GM21786 (cell line): ENCODE measurements at regions not wholly inside any gene's neighbourhood (a gene's known extent, or its start where the extent isn't known, plus 50 kb on each side); places are given as distances from the start of the nearest gene placed in this dataset.
"Not testable (repeated sequence)": the region's sequence is repeated elsewhere in the genome, so short reads cannot be mapped to it uniquely, and the experiment has no call there.

Source experiments
- ATAC-seq: cut with Tn5 transposase; IDR thresholded peaks from one replicate; pipeline ENCODE4 v1.9.1; 2021; ENCODE audit not compliant: unreplicated experiment

GRCh38 chr2:34519659-34520058 is 920.6 kb upstream of the FAM98A start:
- ATAC-seq, result no peak

- no peak for ATAC-seq
Observed at GRCh38 chr2:34498561-34498960, 899.5 kb upstream of the FAM98A start.

DNA sequence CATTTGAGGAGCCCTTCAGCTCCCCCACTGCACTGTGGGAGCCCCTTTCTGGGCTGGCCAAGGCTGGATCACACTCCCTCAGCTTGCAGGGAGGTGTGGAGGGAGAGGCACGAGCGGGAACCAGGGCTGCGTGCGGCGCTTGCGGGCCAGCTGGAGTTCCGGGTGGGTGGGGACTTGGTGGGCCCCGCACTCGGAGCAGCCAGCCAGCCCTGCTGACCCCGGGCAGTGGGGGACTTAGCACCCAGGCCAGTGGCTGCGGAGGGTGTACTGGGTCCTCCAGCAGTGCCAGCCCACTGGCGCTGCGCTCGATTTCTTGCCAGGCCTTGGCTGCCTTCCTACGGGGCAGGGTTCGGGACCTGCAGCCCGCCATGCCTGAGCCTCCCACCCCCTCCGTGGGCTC is 895.1 kb upstream of the FAM98A start:
- not testable (repeated sequence) for ATAC-seq

DNA sequence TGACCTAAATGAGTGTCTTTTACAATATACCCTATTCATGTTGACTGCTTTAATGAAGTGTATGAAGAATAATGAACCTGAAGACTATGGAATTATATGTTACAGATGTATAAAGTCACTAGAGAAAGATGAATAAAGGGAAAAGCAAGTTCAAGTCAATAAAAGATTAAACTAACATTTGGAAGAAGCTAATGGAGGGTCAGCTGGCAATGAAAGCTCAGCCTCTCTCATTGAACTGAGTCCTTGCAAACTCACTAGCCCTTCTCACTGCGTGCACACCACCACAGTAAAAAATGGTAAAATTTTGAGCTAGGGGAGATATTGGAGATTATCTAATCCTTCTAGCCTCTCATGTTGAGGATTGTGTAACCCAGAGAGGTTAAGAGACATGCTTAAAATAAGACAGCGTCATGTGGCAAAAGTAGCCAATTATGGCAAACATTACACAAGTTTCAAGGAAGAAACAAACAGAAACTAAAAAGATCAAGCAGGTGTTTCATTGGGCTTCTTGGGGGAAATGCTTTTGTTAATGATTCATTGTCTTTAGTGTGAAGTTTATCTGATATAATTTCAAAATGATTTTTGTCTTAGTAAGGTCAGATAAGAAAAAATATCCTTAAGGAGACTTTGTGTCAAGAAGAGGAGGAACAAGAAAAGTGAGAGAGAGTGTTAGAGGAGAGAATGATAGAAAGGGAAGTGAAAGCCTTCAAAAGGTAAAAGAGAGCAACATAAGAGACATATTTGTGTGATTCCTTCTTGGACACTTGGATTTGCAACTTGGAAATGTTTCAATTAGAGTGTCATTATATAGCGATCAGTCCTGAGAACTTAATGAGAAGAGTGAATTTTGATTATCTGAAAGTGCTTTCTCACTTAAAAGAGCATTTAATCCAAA is 893.7 kb upstream of the FAM98A start:
- peak; percentile 55 for ATAC-seq

DNA sequence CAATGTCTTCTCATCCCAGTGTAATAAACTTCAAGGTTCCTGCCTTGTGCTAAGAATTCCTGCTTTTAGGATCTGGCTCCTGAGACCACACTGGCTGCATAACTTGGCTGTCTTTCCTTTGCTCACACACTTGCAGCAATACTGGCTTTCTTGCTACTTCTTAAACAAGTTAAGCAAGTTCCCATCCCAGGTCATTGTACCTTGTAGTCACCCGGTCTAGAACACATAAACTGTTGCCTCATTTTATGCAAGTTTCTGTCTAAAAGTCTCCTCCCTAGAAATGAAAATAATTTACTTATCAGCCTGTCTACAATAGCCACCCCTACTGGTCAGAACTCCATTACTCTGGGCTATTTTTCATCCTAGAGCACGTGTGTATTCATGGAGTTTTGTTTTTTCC is 887.9 kb upstream of the FAM98A start:
- ATAC-seq, result no peak

GRCh38 chr2:34481542-34481941 is 882.4 kb upstream of the FAM98A start:
- no peak for ATAC-seq

DNA sequence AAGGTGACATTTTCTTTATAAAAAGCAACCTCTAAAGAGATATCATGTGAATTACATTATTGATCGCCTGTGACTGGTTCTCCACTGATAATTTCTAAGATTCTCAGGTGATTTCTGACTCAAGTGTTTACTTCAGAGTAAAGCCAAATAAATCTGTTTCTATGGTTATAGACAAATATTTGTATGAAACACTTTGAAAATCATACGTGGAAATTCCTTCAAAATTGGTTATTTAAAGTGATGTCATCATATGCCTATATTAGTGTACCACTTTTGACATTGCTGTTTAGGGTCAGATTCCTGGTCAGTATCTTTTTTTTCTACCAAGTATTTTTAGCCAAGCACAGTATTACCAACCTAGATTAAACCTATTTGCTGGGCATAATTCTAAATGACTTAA is 881.3 kb upstream of the FAM98A start:
- ATAC-seq, result no peak

DNA sequence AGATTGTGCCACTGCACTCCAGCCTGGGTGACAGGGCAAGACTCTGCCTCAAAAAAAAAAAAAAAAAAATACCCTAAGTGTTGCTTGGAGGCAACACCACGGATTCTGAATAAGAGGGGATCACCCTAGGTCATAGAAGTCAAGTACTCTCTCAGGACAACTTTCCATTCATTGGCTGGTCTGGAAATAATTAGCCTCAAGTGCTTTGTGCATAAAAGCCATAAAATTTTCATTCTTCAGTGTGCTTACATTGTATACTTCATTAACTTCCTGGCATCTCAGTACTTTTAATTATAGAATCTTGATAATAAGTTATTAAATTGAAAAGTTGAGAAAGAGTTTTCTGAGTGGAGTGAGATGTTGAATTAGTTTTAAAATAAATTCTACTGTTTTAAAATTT is 876.1 kb upstream of the FAM98A start:
- no peak for ATAC-seq

DNA sequence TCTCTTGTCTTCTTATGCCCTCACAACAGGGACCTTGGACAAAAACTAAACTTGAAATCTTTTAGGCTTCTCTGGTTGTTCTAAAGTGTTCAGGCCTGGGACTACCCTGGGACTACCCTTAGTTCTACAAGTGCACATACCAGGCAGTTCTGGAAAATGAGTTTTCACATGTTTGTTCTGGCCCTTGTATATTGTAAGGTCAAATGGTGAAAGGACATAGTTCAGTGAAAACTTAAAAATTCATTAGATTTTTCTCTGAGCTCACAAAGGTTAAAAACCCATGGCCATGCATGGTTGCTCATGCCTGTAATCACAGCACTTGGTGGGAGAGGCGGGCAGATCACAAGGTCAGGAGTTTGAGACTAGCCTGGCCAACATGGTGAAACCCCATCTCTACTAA is 875.5 kb upstream of the FAM98A start:
- no peak for ATAC-seq

- no peak for ATAC-seq
Observed at GRCh38 chr2:34447097-34447496, 848.0 kb upstream of the FAM98A start.

DNA sequence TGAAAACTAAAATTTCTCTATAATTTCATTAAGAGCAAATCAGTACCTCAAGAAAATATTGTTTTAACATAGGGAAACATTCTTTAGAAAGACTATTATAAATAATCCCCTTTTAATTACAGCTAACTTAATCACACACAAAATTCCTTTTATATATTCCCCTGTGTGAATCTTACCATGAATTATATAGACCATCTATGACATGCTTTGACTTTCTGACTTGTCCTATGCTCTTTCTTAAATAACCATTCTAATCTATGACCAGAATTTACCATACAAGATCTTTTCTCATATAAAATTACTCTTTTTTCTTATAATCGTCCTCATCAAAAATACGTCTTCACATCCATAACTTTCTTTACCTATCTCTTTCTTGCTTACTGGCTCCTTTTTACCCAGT is 824.2 kb upstream of the FAM98A start:
- no peak for ATAC-seq

DNA sequence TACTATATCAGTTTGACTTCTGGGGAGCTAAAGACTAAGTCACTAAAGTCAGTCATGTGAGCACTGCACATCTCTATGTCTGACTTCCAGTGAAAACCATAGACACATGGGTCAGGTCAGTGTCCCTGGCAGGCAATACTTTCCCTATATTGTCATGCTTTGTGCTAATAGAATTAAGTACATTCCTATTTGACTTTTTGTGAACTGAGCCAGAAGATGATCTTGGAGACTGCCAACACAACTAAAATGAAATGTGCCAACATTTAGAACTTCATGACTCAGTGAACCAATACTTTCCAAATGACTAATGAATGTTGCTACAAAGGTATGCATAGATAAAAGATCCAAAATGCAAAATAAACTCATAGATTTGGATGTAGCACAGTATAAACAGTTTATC is 820.8 kb upstream of the FAM98A start:
- ATAC-seq, result no peak

GRCh38 chr2:34416856-34417255 is 817.8 kb upstream of the FAM98A start:
- no peak for ATAC-seq

DNA sequence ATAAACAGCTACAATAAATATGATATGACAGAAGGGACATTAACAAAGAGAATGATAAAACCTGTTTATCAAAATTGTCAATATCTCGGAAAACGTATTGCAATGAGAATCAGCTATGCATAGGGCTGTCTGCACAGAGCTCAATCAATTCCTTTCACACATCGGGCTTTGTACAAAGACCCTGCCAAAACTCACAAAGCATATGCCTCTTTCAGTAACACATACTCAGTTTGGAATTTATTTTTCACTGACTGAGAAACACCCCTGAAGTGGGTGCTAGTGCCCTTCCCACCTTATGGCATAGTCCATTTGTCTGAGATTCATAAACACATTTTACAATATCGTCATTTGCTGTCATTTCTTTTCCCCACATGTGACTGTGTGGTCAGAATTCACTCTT is 815.8 kb upstream of the FAM98A start:
- no peak for ATAC-seq

- ATAC-seq, result no peak
Observed at GRCh38 chr2:34408100-34408499, 809.0 kb upstream of the FAM98A start.

GRCh38 chr2:34403512-34403911 is 804.4 kb upstream of the FAM98A start:
- no peak for ATAC-seq

GRCh38 chr2:34402376-34402775 is 803.3 kb upstream of the FAM98A start:
- no peak for ATAC-seq

DNA sequence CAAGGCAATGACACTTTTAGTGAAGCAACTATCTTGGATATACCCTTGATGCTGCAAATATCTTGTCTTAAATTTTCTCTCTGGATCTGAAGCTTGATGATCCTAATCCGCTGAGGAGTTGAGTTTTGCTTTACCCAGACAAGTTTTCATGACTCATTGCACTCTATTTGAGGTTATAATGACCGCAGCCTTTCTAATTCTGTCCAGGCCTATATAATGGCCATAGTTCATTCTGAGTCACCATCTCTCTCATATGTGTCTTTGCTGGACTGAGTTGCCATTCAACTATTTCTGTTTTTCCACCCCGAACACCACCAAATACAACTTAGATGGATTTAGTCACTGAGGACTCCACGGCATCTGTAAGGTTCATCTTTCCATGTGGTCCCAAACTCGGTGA is 802.1 kb upstream of the FAM98A start:
- no peak for ATAC-seq

DNA sequence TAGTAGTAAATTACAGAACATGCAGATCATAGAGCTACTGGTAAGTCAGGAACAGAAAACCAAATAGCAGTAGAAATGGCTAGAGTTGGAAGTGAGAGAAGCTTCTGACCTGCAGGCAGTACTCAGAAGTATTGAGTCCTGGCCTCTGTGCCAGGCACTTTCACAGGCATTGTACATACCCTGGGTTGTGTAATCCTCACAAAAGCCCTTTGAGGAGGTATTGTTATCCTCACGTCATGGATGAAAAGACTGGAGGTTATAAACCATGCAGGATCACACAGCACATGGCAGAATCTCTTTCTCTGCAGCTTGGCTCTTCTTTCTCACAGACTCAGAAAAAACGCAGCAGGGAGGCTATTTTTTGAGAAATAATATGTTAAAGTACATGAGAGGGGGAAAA is 789.3 kb upstream of the FAM98A start:
- no peak for ATAC-seq

DNA sequence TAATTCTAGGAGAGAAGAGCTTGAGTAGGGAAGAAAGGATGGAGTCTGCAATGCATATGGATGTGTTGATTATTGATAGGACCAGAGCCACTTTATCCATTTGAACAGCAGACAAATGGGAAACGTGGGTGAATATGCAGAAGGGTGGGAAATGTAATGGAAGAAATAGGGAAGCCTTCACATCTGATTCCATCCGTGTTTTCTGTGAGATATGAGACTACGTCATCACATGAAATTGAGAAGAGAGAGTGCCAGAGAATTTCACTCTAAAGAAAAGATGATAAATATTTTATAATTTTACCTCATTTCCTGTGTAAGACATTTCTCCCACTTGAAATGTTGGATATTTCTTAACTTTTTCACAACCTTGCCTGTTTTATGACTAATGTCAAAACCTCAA is 788.4 kb upstream of the FAM98A start:
- no peak for ATAC-seq

DNA sequence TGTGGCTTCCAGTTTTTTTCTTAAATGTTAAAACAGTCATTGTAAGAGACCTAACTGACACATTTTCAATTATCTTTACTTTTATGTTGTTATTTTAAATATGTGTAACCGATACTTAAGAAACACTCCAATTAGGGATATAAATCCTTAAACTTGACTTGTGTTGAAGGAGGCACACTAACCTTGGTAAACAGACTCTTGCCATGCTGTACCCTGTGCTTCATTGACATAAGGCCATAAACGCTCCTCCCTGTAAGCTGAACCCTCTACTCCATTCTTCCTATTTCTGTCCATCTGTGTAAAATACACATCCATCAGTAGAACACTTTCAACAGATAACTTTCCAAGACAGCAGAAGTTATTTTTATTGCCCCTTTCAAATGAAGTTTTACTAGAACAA is 780.5 kb upstream of the FAM98A start:
- no peak for ATAC-seq

GRCh38 chr2:34373586-34374233 is 774.6 kb upstream of the FAM98A start:
- ATAC-seq, result no peak

GRCh38 chr2:34372967-34373366 is 773.9 kb upstream of the FAM98A start:
- no peak for ATAC-seq
